Skin of body (tissue), 1 donor: ENCODE measurements at regions not wholly inside any gene's neighbourhood (a gene's known extent, or its start where the extent isn't known, plus 50 kb on each side); places are given as distances from the start of the nearest gene placed in this dataset.

Experiments used
- DNase-seq: peaks from one replicate; lab custom pipeline; 2025; lab: John Stamatoyannopoulos, UW

GRCh38 chr20:60313614-60314013, 355.4 kb downstream of the CDH26 start:
- DNase-seq, result no peak

- no peak for DNase-seq
Measured at GRCh38 chr20:60314727-60315126, 356.5 kb downstream of the CDH26 start.

- DNase-seq, result no peak
Measured at GRCh38 chr20:60316476-60317158, 358.4 kb downstream of the CDH26 start.

GRCh38 chr20:60317401-60317800, 359.2 kb downstream of the CDH26 start:
- no peak for DNase-seq

GRCh38 chr20:60321601-60322000, 363.4 kb downstream of the CDH26 start:
- DNase-seq, result no peak

- DNase-seq, result no peak
Measured at GRCh38 chr20:60326821-60327220, 368.6 kb downstream of the CDH26 start.

GRCh38 chr20:60327971-60328660, 369.9 kb downstream of the CDH26 start:
- DNase-seq, result no peak

- no peak for DNase-seq
Measured at GRCh38 chr20:60330461-60330860, 372.2 kb downstream of the CDH26 start.

- no peak for DNase-seq
Measured at GRCh38 chr20:60331688-60332300, 373.6 kb downstream of the CDH26 start.

GRCh38 chr20:60332523-60332922, 374.3 kb downstream of the CDH26 start:
- no peak for DNase-seq

GRCh38 chr20:60334911-60335310, 376.7 kb downstream of the CDH26 start:
- no peak for DNase-seq

GRCh38 chr20:60338556-60338955, 380.3 kb downstream of the CDH26 start:
- no peak for DNase-seq

- DNase-seq, result no peak
Measured at GRCh38 chr20:60339738-60340137, 381.5 kb downstream of the CDH26 start.

- DNase-seq, result no peak
Measured at GRCh38 chr20:60340232-60340631, 382.0 kb downstream of the CDH26 start.

GRCh38 chr20:60341062-60341461, 382.8 kb downstream of the CDH26 start:
- DNase-seq, result no peak

GRCh38 chr20:60345106-60345505, 386.9 kb downstream of the CDH26 start:
- no peak for DNase-seq

- no peak for DNase-seq
Measured at GRCh38 chr20:60349418-60349817, 391.2 kb downstream of the CDH26 start.

- no peak for DNase-seq
Measured at GRCh38 chr20:60352017-60352416, 393.8 kb downstream of the CDH26 start.

- no peak for DNase-seq
Measured at GRCh38 chr20:60352596-60352995, 394.4 kb downstream of the CDH26 start.

- no peak for DNase-seq
Measured at GRCh38 chr20:60354024-60354580, 395.9 kb downstream of the CDH26 start.

- no peak for DNase-seq
Measured at GRCh38 chr20:60358101-60358500, 399.9 kb downstream of the CDH26 start.

- DNase-seq, result no peak
Measured at GRCh38 chr20:60359010-60359409, 400.8 kb downstream of the CDH26 start.
